CD14-positive monocyte (primary cell): ENCODE measurements at regions not wholly inside any gene's neighbourhood (a gene's known extent, or its start where the extent isn't known, plus 50 kb on each side); places are given as distances from the start of the nearest gene placed in this dataset.

Experiments
- DNase-seq, 3 donors: peaks; one replicate each; pipeline ENCODE4 v3.0.0-alpha.2; 2011 to 2022
- H2AFZ ChIP-seq: 2 replicates; pipeline ENCODE4 v1.6.0; 2012; ENCODE audit warnings: mild to moderate bottlenecking, low read depth, low read length, inconsistent platforms; ENCODE audit not compliant: insufficient read depth, poor library complexity, severe bottlenecking
- H3K27ac ChIP-seq, 2 donors: 1 replicate in 1 of 2; 2 replicates in 1 of 2; pipeline ENCODE4 v1.5.1; 2012 to 2013; ENCODE audit warnings: low read length in 2 of 2, control low read depth in 1 of 2, inconsistent platforms in 1 of 2, low read depth in 1 of 2, mild to moderate bottlenecking in 1 of 2
- H3K27me3 ChIP-seq, 2 donors: one replicate each; pipeline versions ENCODE4 v1.6.0 to v1.6.1; 2011 to 2013; ENCODE audit warnings: low read length in 2 of 2; ENCODE audit not compliant: control insufficient read depth in 2 of 2, insufficient read depth in 2 of 2
- H3K36me3 ChIP-seq, 2 donors: replicated peaks in 1 of 2; 1 replicate in 1 of 2; 2 replicates in 1 of 2; pipeline versions ENCODE4 v1.5.1 to v1.6.1; 2012 to 2013; ENCODE audit warnings: low read length in 2 of 2, control low read depth in 1 of 2, inconsistent platforms in 1 of 2, mild to moderate bottlenecking in 1 of 2; ENCODE audit not compliant: insufficient read depth in 2 of 2, control insufficient read depth in 1 of 2
- H3K4me1 ChIP-seq, 2 donors: 1 replicate in 1 of 2; 2 replicates in 1 of 2; pipeline versions ENCODE4 v1.5.1 to v1.6.1; 2012 to 2013; ENCODE audit warnings: low read length in 2 of 2, control low read depth in 1 of 2, inconsistent platforms in 1 of 2, mild to moderate bottlenecking in 1 of 2, moderate library complexity in 1 of 2; ENCODE audit not compliant: insufficient read depth in 2 of 2, control insufficient read depth in 1 of 2
- H3K4me2 ChIP-seq: replicated peaks from 2 replicates; pipeline ENCODE3; 2012; ENCODE audit warnings: low read length, moderate library complexity, mild to moderate bottlenecking; ENCODE audit not compliant: poor library complexity, severe bottlenecking; ENCODE audit errors: extremely low read depth
- H3K4me3 ChIP-seq, 3 experiments: fragments of 200-600 bp in 1 of 3; sonication (generic) in 1 of 3; replicated peaks in 1 of 3; 1 replicate in 2 of 3; 2 replicates in 1 of 3; pipeline ENCODE4 v1.5.1; 2011 to 2013; ENCODE audit warnings: low read length in 3 of 3, mild to moderate bottlenecking in 3 of 3, control low read depth in 2 of 3, low read depth in 2 of 3, inconsistent platforms in 1 of 3, moderate library complexity in 1 of 3
- H3K79me2 ChIP-seq: 2 replicates; pipeline ENCODE4 v1.6.0; 2012; ENCODE audit warnings: mild to moderate bottlenecking, control low read depth, inconsistent platforms, low read length, moderate library complexity; ENCODE audit not compliant: insufficient read depth
- H3K9ac ChIP-seq: 2 replicates; pipeline ENCODE4 v1.6.0; 2017; ENCODE audit warnings: low read length, mild to moderate bottlenecking; ENCODE audit not compliant: insufficient read depth, poor library complexity, severe bottlenecking
- H3K9me3 ChIP-seq, 2 donors: replicated peaks in 1 of 2; 1 replicate in 1 of 2; 2 replicates in 1 of 2; pipeline versions ENCODE4 v1.5.1 to v1.6.1; 2012 to 2013; ENCODE audit warnings: low read length in 2 of 2, control low read depth in 1 of 2; ENCODE audit not compliant: control insufficient read depth in 1 of 2, insufficient read depth in 1 of 2
- H4K20me1 ChIP-seq: 2 replicates; pipeline ENCODE4 v1.6.0; 2012; ENCODE audit warnings: mild to moderate bottlenecking, low read length, control low read depth, moderate library complexity; ENCODE audit not compliant: insufficient read depth
- H3K27ac Mint-ChIP-seq, 7 donors: one replicate each; pipeline ENCODE4 v1.8.0; 2020; ENCODE audit warnings: mild to moderate bottlenecking in 7 of 7, mixed read lengths in 7 of 7, moderate library complexity in 6 of 7, inconsistent platforms in 2 of 7
- H3K27me3 Mint-ChIP-seq, 3 donors: one replicate each; pipeline ENCODE4 v1.8.0; 2021 to 2022; ENCODE audit warnings: low read depth in 3 of 3, mild to moderate bottlenecking in 3 of 3, mixed read lengths in 3 of 3, moderate library complexity in 3 of 3, inconsistent platforms in 1 of 3
- H3K36me3 Mint-ChIP-seq, 2 donors: one replicate each; pipeline ENCODE4 v1.8.0; 2020; ENCODE audit warnings: mixed read lengths in 2 of 2, inconsistent platforms in 1 of 2, mild to moderate bottlenecking in 1 of 2
- H3K4me1 Mint-ChIP-seq: one replicate; pipeline ENCODE4 v1.8.0; 2020; ENCODE audit warnings: mild to moderate bottlenecking, mixed read lengths
- H3K4me3 Mint-ChIP-seq, 2 donors: one replicate each; pipeline ENCODE4 v1.8.0; 2020; ENCODE audit warnings: mild to moderate bottlenecking in 2 of 2, mixed read lengths in 2 of 2, moderate library complexity in 1 of 2
- H3K9me3 Mint-ChIP-seq, 7 donors: one replicate each; pipeline ENCODE4 v1.8.0; 2020 to 2022; ENCODE audit warnings: mixed read lengths in 7 of 7, mild to moderate bottlenecking in 6 of 7, moderate library complexity in 6 of 7, inconsistent platforms in 2 of 7
- CTCF ChIP-seq: fragments of 200-600 bp; IDR thresholded peaks from one replicate; pipeline ENCODE4 v1.8.0; 2022; ENCODE audit warnings: antibody characterized with exemption, mild to moderate bottlenecking
- WGBS: methylation state at CpG from one replicate; pipeline ENCODE4 v1.1.5; 2013; ENCODE audit warnings: missing lambda C conversion rate; ENCODE audit not compliant: insufficient coverage; 5-methylcytosine and 5-hydroxymethylcytosine counted together
- intact Hi-C, 2 donors: fragments of 100-400 bp; cut with micrococcal nuclease; formaldehyde crosslinking; loops; one replicate each; pipeline versions ENCODE4 v1.15.0 to v1.15.1; 2023

- no peak overlapping the region for H2AFZ ChIP-seq
- no peaks in the 10 kb centered on the region for H3K79me2 ChIP-seq
- H3K9me3 ChIP-seq, result no peaks in the 10 kb centered on the region
- H3K9ac ChIP-seq, result no peak overlapping the region
- no peaks in the 10 kb centered on the region for H3K27me3 ChIP-seq
- DNase-seq, result peak in 2 of 3 donors; percentile 46 to 67
- WGBS, result no CpG with 5 or more reads among the region's 2 CpGs
- H3K4me1 Mint-ChIP-seq, result peaks cover 60% of the 10 kb centered on the region
- peak overlapping the region; percentile 48 for H3K4me2 ChIP-seq
- H3K27ac ChIP-seq, result peak overlapping the region in 1 of 2 donors; percentile 43
- peak overlapping the region in 5 of 7 donors; percentile 22 to 70 (median 31) for H3K27ac Mint-ChIP-seq
- H3K4me3 ChIP-seq, result peak overlapping the region in 1 of 3 experiments; percentile 24
- intact Hi-C loops, result loop anchor here in 1 of 2 donors (10.0 kb wide), 1 partner anchor 47 kb away; no protein-coding TSS in a partner anchor
- H3K27me3 Mint-ChIP-seq, result peaks cover 0 to 5% (median 4%) of the 10 kb centered on the region in 3 donors
- no peaks in the 10 kb centered on the region for H4K20me1 ChIP-seq
- H3K9me3 Mint-ChIP-seq, result peaks cover 0 to 3% (median 0%) of the 10 kb centered on the region in 7 donors
- H3K36me3 Mint-ChIP-seq, result no peaks in the 10 kb centered on the region
- H3K4me1 ChIP-seq, result peaks cover 49 to 52% of the 10 kb centered on the region in 2 donors
- no peak for TF ChIP-seq CTCF
- H3K4me3 Mint-ChIP-seq, result no peak overlapping the region
- H3K36me3 ChIP-seq, result no peaks in the 10 kb centered on the region
These were observed 275.7 kb upstream of the FN1 start for GRCh38 chr2:215711471-215712034.

GRCh38 chr2:215707608-215708007 lies 271.7 kb upstream of the FN1 start:
- Mint-ChIP-seq H3K36me3 (no peaks in the 10 kb centered on the region), H3K27ac (no peak overlapping the region), H3K4me1 (peaks cover 37% of the 10 kb centered on the region), H3K4me3 (no peak overlapping the region), H3K27me3 (peaks cover 0 to 1% (median 0%) of the 10 kb centered on the region in 3 donors), H3K9me3 (peaks cover 0 to 3% (median 0%) of the 10 kb centered on the region in 7 donors)
- no peak overlapping the region for H3K9ac ChIP-seq
- TF ChIP-seq CTCF, result no peak
- no peaks in the 10 kb centered on the region for H3K9me3 ChIP-seq
- H3K4me2 ChIP-seq, result no peak overlapping the region
- DNase-seq, result no peak
- H3K4me3 ChIP-seq, result no peak overlapping the region
- H4K20me1 ChIP-seq, result no peaks in the 10 kb centered on the region
- H3K79me2 ChIP-seq, result no peaks in the 10 kb centered on the region
- H3K27me3 ChIP-seq, result no peaks in the 10 kb centered on the region
- WGBS, result no CpG with 5 or more reads among the region's 7 CpGs
- H3K27ac ChIP-seq, result no peak overlapping the region
- H3K36me3 ChIP-seq, result no peaks in the 10 kb centered on the region
- no peak overlapping the region for H2AFZ ChIP-seq
- peaks cover 37 to 41% of the 10 kb centered on the region in 2 donors for H3K4me1 ChIP-seq
- intact Hi-C loops, result no loop called here
